Ovary (tissue), 7 donors: ENCODE measurements at regions not wholly inside any gene's neighbourhood (a gene's known extent, or its start where the extent isn't known, plus 50 kb on each side); places are given as distances from the start of the nearest gene placed in this dataset.

Experiments used
- DNase-seq, 5 donors: peaks; one replicate each; pipeline ENCODE4 v3.0.0-alpha.2; 2019 to 2020
- H3K27ac ChIP-seq, 2 donors: fragments of 200-600 bp; one replicate each; pipeline versions ENCODE4 v1.5.1 to v1.8.0; 2019 to 2022
- H3K27me3 ChIP-seq: fragments of 200-600 bp; one replicate; pipeline ENCODE4 v1.8.0; 2022
- H3K36me3 ChIP-seq: fragments of 200-600 bp; sonication (generic); one replicate; pipeline ENCODE4 v1.5.1; 2019
- H3K4me1 ChIP-seq: one replicate; pipeline ENCODE4 v1.8.1; 2013; ENCODE audit warnings: mild to moderate bottlenecking, moderate library complexity; ENCODE audit not compliant: insufficient read depth
- H3K4me3 ChIP-seq: fragments of 200-600 bp; sonication (generic); one replicate; pipeline ENCODE4 v1.5.1; 2017
- H3K9me3 ChIP-seq, 2 donors: fragments of 200-600 bp in 1 of 2; sonication (generic) in 1 of 2; one replicate each; pipeline versions ENCODE4 v1.5.1 to v1.8.1; 2013 to 2019; ENCODE audit warnings: mild to moderate bottlenecking in 1 of 2, moderate library complexity in 1 of 2
- CTCF ChIP-seq, 3 donors: fragments of 450-650 bp in 2 of 3; fragments of 200-600 bp in 1 of 3; IDR thresholded peaks; one replicate each; pipeline versions ENCODE4 v1.5.1 to v1.8.0; 2016 to 2022; ENCODE audit warnings: antibody characterized with exemption in 3 of 3, mild to moderate bottlenecking in 1 of 3
- EP300 ChIP-seq: sonication (generic); formaldehyde crosslinking; IDR thresholded peaks from one replicate; pipeline ENCODE4 v1.6.1; 2017; ENCODE audit warnings: antibody characterized with exemption
- POLR2A ChIP-seq: fragments of 450-650 bp; IDR thresholded peaks from one replicate; pipeline ENCODE4 v1.6.1; 2017; ENCODE audit warnings: antibody characterized with exemption, mild to moderate bottlenecking, moderate library complexity
- WGBS, 3 donors: extraction: QIAGEN DNeasy Blood & Tissue Kit in 1 of 3; methylation state at CpG; one replicate each; pipeline versions ENCODE4 v1.1.5 to v1.1.7; 2013 to 2017; 5-methylcytosine and 5-hydroxymethylcytosine counted together
- intact Hi-C, 4 donors: fragments of 100-400 bp; cut with DNase I; formaldehyde crosslinking; loops; one replicate each; pipeline versions ENCODE4 v1.11.0 to v1.15.1; 2022 to 2023
- donor health status: DM: no; HTN: no; CAD: no; lungs with moderate emphysema.
- donor health status: DM: no; HTN: no; CAD: no.
- donor health status: Bipolar disorder and iron deficiency.
- donor health status: DM: no; HTN: no; CAD: no.
- donor health status: DM: yes; HTN: yes; CAD: no.

GRCh38 chr10:118911363-118911762, 118.2 kb upstream of the NANOS1 start:
- Histone ChIP-seq H3K36me3 (no peaks in the 10 kb centered on the region), H3K27me3 (no peaks in the 10 kb centered on the region), H3K27ac (no peak overlapping the region), H3K4me3 (no peak overlapping the region), H3K4me1 (no peaks in the 10 kb centered on the region), H3K9me3 (no peaks in the 10 kb centered on the region)
- DNase-seq: no peak
- intact Hi-C loops: no loop called here
- TF ChIP-seq CTCF (IDR thresholded peaks at IDR 0.05) (no peak), EP300 (no peak), POLR2A (no peak)
- WGBS, 3 donors: 44 to 63% (median 44%) methylated on average over 5 of the region's 5 CpGs

GRCh38 chr10:118912961-118913600, 116.4 kb upstream of the NANOS1 start:
- no peak for TF ChIP-seq POLR2A
- no peak for TF ChIP-seq CTCF (IDR thresholded peaks at IDR 0.05)
- TF ChIP-seq EP300: no peak
- DNase-seq: no peak
- Histone ChIP-seq H3K4me1 (no peaks in the 10 kb centered on the region), H3K36me3 (no peaks in the 10 kb centered on the region), H3K4me3 (no peak overlapping the region), H3K9me3 (no peaks in the 10 kb centered on the region), H3K27ac (no peak overlapping the region), H3K27me3 (no peaks in the 10 kb centered on the region)
- WGBS, 3 donors: 69 to 80% (median 76%) methylated on average over 4 of the region's 4 CpGs
- intact Hi-C loops: no loop called here

GRCh38 chr10:118913825-118914224, 115.7 kb upstream of the NANOS1 start:
- TF ChIP-seq POLR2A: no peak
- TF ChIP-seq EP300: no peak
- TF ChIP-seq CTCF (IDR thresholded peaks at IDR 0.05): no peak
- Histone ChIP-seq H3K4me3 (no peak overlapping the region), H3K9me3 (no peaks in the 10 kb centered on the region), H3K27me3 (no peaks in the 10 kb centered on the region), H3K27ac (no peak overlapping the region), H3K36me3 (no peaks in the 10 kb centered on the region), H3K4me1 (no peaks in the 10 kb centered on the region)
- intact Hi-C loops: no loop called here
- 28 to 36% (median 30%) methylated on average over 4 of the region's 4 CpGs for WGBS, 3 donors
- no peak for DNase-seq

DNA sequence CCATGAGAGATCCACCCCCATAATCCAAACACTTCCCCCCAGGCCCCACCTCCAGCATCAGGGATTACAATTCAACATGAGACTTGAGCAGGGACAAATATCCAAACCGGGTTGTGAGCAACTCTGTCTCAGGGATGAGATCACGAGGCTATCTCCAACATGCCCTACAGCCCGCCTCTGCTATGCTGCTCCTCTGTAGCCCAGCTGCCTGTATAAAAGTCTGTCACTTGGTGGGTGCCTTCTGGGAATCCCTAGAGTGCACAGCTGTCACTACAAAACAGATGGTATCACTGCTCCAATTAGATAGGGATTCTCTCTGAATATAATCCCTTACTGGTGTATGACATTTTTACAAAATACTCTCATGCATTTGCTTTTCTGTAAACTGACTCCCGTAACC, 114.9 kb upstream of the NANOS1 start:
- H3K27ac ChIP-seq: no peak overlapping the region
- TF ChIP-seq CTCF (IDR thresholded peaks at IDR 0.05) (no peak), POLR2A (no peak), EP300 (no peak)
- no peaks in the 10 kb centered on the region for H3K36me3 ChIP-seq
- intact Hi-C loops: no loop called here
- no peak for DNase-seq
- no peaks in the 10 kb centered on the region for H3K9me3 ChIP-seq
- WGBS, 3 donors: 66 to 79% (median 68%) methylated on average over 4 of the region's 4 CpGs
- H3K4me1 ChIP-seq: no peaks in the 10 kb centered on the region
- no peak overlapping the region for H3K4me3 ChIP-seq
- no peaks in the 10 kb centered on the region for H3K27me3 ChIP-seq
